SK-N-SH (cell line): ENCODE measurements at regions not wholly inside any gene's neighbourhood (a gene's known extent, or its start where the extent isn't known, plus 50 kb on each side); places are given as distances from the start of the nearest gene placed in this dataset.

Experiments used
- CTCF ChIP-seq: fragments of 200-600 bp; sonication (generic); IDR thresholded peaks from 2 replicates; pipeline ENCODE4 v1.6.1; 2017; ENCODE audit warnings: antibody characterized with exemption, mild to moderate bottlenecking, moderate library complexity
- EP300 ChIP-seq, 2 experiments: IDR thresholded peaks; 2 replicates each; pipeline versions ENCODE4 v1.4.0 to v1.6.1; 2012; ENCODE audit warnings: borderline replicate concordance in 1 of 2, low read depth in 1 of 2, low read length in 1 of 2
- GABPA ChIP-seq: IDR thresholded peaks from 2 replicates; pipeline ENCODE4 v1.4.0; 2012; ENCODE audit warnings: low read depth, mild to moderate bottlenecking
- POLR2AphosphoS5 ChIP-seq: IDR thresholded peaks from 2 replicates; pipeline ENCODE4 v1.6.1; 2012; ENCODE audit warnings: low read depth, low read length
- RAD21 ChIP-seq: IDR thresholded peaks from 2 replicates; pipeline ENCODE4 v1.6.1; 2012; ENCODE audit warnings: mild to moderate bottlenecking, low read length
- RCOR1 ChIP-seq: fragments of 150-350 bp; IDR thresholded peaks from 2 replicates; pipeline ENCODE4 v1.6.1; 2017; ENCODE audit warnings: antibody characterized with exemption, low read length
- REST ChIP-seq: IDR thresholded peaks from 2 replicates; pipeline ENCODE4 v1.6.1; 2012; ENCODE audit warnings: mild to moderate bottlenecking, low read depth, low read length, moderate library complexity
- SIN3A ChIP-seq: IDR thresholded peaks from 2 replicates; pipeline ENCODE4 v1.6.1; 2012; ENCODE audit warnings: low read depth, mild to moderate bottlenecking, low read length, moderate library complexity, borderline replicate concordance
- SMC3 ChIP-seq: IDR thresholded peaks from 2 replicates; pipeline ENCODE4 v1.6.1; 2012; ENCODE audit warnings: low read depth, low read length, improper control_type of control experiment
- TEAD4 ChIP-seq: IDR thresholded peaks from 2 replicates; pipeline ENCODE4 v1.4.0; 2012; ENCODE audit warnings: mild to moderate bottlenecking, borderline replicate concordance; ENCODE audit not compliant: insufficient read depth
- TF ChIP-seq, protein P1 (sequence below): IDR thresholded peaks from 2 replicates; pipeline ENCODE4 v1.4.0; 2012; ENCODE audit warnings: low read depth
- TF ChIP-seq, protein P2 (sequence below): fragments of 150-350 bp; IDR thresholded peaks from 2 replicates; pipeline ENCODE4 v1.6.1; 2017; ENCODE audit warnings: antibody characterized with exemption, low read length, low read depth, borderline replicate concordance

DNA sequence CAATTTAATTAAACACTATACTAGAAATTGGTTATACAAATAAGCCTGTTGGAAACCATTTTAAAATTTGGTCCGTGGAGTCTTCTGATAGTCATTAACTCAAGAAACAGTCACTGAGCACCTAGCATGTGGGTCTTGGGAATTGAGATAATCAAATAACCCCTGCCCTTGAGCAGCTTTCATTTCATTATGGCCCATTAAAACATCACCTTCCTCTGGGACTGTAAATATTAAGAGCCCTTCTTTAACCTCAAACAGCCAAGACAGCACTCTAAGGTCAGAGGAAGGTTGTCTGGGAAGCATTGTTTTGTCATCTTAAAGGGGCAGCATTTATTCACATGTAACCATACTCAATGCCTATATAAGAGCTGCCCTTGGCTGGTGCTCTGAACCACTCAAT, 610.3 kb upstream of the USP24 start:
- TF ChIP-seq POLR2AphosphoS5, result no peak
- no peak for TF ChIP-seq GABPA
- TF ChIP-seq TEAD4, result no peak
- TF ChIP-seq EP300 (IDR thresholded peaks at IDR 0.05; ENCODE audit: borderline replicate concordance in 1 of 2, low read depth in 1 of 2, low read length in 1 of 2), result no peak
- TF ChIP-seq CTCF, result no peak
- TF ChIP-seq, protein P1, sequence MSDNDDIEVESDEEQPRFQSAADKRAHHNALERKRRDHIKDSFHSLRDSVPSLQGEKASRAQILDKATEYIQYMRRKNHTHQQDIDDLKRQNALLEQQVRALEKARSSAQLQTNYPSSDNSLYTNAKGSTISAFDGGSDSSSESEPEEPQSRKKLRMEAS, result no peak
- TF ChIP-seq, protein P2, sequence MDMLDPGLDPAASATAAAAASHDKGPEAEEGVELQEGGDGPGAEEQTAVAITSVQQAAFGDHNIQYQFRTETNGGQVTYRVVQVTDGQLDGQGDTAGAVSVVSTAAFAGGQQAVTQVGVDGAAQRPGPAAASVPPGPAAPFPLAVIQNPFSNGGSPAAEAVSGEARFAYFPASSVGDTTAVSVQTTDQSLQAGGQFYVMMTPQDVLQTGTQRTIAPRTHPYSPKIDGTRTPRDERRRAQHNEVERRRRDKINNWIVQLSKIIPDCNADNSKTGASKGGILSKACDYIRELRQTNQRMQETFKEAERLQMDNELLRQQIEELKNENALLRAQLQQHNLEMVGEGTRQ, result no peak
- no peak for TF ChIP-seq REST
- TF ChIP-seq SMC3, result no peak
- no peak for TF ChIP-seq RCOR1
- TF ChIP-seq SIN3A, result no peak
- TF ChIP-seq RAD21, result no peak
